Panc1 (cell line): ENCODE measurements at regions not wholly inside any gene's neighbourhood (a gene's known extent, or its start where the extent isn't known, plus 50 kb on each side); places are given as distances from the start of the nearest gene placed in this dataset.

Source experiments
- ATAC-seq: fragments of 200-7000 bp; cut with Tn5 transposase; 2 replicates; pipeline ENCODE4 v1.9.1; 2020; ENCODE audit warnings: mild to moderate bottlenecking, moderate library complexity
- BruUV-seq: library from RNA; stranded (reverse); fragments of 400-500 nt; replicated peaks from 2 replicates; lab custom pipeline; 2021; lab: Mats Ljungman, UMichigan
- CTCF ChIA-PET: fragments of 300-600 bp; sonication (Branson Sonifier 250); formaldehyde crosslinking; loops from one replicate; lab custom pipeline; 2022; ENCODE audit warnings: antibody characterized with exemption; lab: Charles Lee
- POLR2A ChIA-PET: fragments of 300-600 bp; sonication (Branson Sonifier 250); formaldehyde crosslinking; loops from one replicate; lab custom pipeline; 2022; ENCODE audit warnings: antibody characterized with exemption; lab: Charles Lee
- DNase-seq: peaks from one replicate; pipeline ENCODE4 v3.0.0-alpha.2; 2010; ENCODE audit warnings: low read depth, low spot score
- H3K27ac ChIP-seq: 2 replicates; pipeline ENCODE4 v1.5.1; 2011; ENCODE audit warnings: mild to moderate bottlenecking, low read length, inconsistent platforms
- H3K27me3 ChIP-seq: fragments of 200-500 bp; sonication (Bioruptor generic); 2 replicates; pipeline ENCODE4 v1.6.0; 2014; ENCODE audit warnings: low read length, inconsistent platforms; ENCODE audit not compliant: control insufficient read depth, insufficient read depth
- H3K36me3 ChIP-seq: fragments of 200-500 bp; sonication (Bioruptor generic); 2 replicates; pipeline ENCODE4 v1.5.1; 2014; ENCODE audit warnings: inconsistent platforms, mild to moderate bottlenecking, low read length, moderate library complexity; ENCODE audit not compliant: control insufficient read depth, insufficient read depth
- H3K4me1 ChIP-seq: 2 replicates; pipeline ENCODE4 v1.5.1; 2011; ENCODE audit warnings: inconsistent platforms, mild to moderate bottlenecking, low read length, moderate library complexity; ENCODE audit not compliant: control insufficient read depth, insufficient read depth
- H3K4me3 ChIP-seq, 2 experiments: 2 replicates each; pipeline ENCODE4 v1.5.1; 2011 to 2012; ENCODE audit warnings: low read depth in 2 of 2, low read length in 2 of 2, mild to moderate bottlenecking in 2 of 2, inconsistent platforms in 1 of 2, moderate library complexity in 1 of 2
- H3K9me3 ChIP-seq: fragments of 200-500 bp; sonication (Bioruptor generic); 2 replicates; pipeline ENCODE4 v1.5.1; 2014; ENCODE audit warnings: low read depth, mild to moderate bottlenecking, inconsistent platforms, low read length, moderate library complexity; ENCODE audit not compliant: control insufficient read depth, insufficient read depth
- POLR2AphosphoS5 ChIP-seq: IDR thresholded peaks from 2 replicates; pipeline ENCODE4 v1.6.1; 2012; ENCODE audit warnings: mild to moderate bottlenecking, low read depth, low read length, moderate library complexity
- SIN3A ChIP-seq: IDR thresholded peaks from 2 replicates; pipeline ENCODE4 v1.6.1; 2012; ENCODE audit warnings: low read depth, mild to moderate bottlenecking, low read length, moderate library complexity, borderline replicate concordance; ENCODE audit not compliant: insufficient read depth
- TCF7L2 ChIP-seq: IDR thresholded peaks from 2 replicates; pipeline ENCODE4 v1.6.1; 2011; ENCODE audit warnings: mild to moderate bottlenecking, low read depth, low read length, inconsistent platforms
- in situ Hi-C: cut with HindIII; loops from 2 replicates; pipeline ENCODE4 v1.10.0; 2016; ENCODE audit warnings: low sequenced_read_pairs, low pct_unique_long_range_greater_than_20kb
- intact Hi-C: fragments of 100-400 bp; cut with micrococcal nuclease; formaldehyde crosslinking; loops from one replicate; pipeline ENCODE4 v1.10.0; 2022; ENCODE audit not compliant: unreplicated experiment
- TF ChIP-seq, protein P1 (sequence below): fragments of 450-650 bp; IDR thresholded peaks from 2 replicates; pipeline ENCODE4 v1.5.1; 2017; ENCODE audit warnings: mild to moderate bottlenecking
- TF ChIP-seq, protein P2 (sequence below), 2 experiments: IDR thresholded peaks; 2 replicates each; pipeline ENCODE4 v1.6.1; 2011 to 2012; ENCODE audit warnings: low read depth in 2 of 2, control low read depth in 1 of 2, low read length in 1 of 2, mild to moderate bottlenecking in 1 of 2, moderate library complexity in 1 of 2; ENCODE audit not compliant: insufficient read depth in 1 of 2

DNA sequence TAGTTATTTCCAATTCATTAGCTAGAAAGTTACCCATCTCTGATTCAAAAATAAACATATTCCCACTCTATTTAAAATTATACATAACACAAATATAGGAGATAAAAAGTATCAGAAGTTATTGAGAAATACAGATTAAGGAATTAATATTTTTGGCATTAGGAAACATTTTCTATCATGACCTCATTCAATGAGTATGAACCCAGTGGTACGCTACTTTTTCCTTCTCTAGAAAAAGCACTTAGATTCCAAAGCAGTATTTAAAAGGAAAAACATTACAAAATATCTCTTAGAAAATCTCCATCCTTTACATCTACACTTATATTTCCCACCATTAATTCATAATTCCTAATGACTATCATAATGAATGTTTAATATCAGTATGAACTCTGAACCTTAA, 240.6 kb upstream of the GNAI1 start:
- POLR2A ChIA-PET = no interaction called here
- no peak for TF ChIP-seq SIN3A
- TF ChIP-seq, protein P1, sequence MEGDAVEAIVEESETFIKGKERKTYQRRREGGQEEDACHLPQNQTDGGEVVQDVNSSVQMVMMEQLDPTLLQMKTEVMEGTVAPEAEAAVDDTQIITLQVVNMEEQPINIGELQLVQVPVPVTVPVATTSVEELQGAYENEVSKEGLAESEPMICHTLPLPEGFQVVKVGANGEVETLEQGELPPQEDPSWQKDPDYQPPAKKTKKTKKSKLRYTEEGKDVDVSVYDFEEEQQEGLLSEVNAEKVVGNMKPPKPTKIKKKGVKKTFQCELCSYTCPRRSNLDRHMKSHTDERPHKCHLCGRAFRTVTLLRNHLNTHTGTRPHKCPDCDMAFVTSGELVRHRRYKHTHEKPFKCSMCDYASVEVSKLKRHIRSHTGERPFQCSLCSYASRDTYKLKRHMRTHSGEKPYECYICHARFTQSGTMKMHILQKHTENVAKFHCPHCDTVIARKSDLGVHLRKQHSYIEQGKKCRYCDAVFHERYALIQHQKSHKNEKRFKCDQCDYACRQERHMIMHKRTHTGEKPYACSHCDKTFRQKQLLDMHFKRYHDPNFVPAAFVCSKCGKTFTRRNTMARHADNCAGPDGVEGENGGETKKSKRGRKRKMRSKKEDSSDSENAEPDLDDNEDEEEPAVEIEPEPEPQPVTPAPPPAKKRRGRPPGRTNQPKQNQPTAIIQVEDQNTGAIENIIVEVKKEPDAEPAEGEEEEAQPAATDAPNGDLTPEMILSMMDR = no peak
- no TSS peak for BruUV-seq
- H3K36me3 ChIP-seq = no peaks in the 10 kb centered on the region
- H3K9me3 ChIP-seq = no peaks in the 10 kb centered on the region
- CTCF ChIA-PET = no interaction called here
- H3K27ac ChIP-seq = no peak overlapping the region
- ATAC-seq = no peak
- in situ Hi-C loops (no loop called here), intact Hi-C loops (no loop called here)
- H3K4me1 ChIP-seq = no peaks in the 10 kb centered on the region
- no peaks in the 10 kb centered on the region; the same call in 1 of the 2 replicates for H3K27me3 ChIP-seq
- H3K4me3 ChIP-seq = no peak overlapping the region
- DNase-seq = no peak

DNA sequence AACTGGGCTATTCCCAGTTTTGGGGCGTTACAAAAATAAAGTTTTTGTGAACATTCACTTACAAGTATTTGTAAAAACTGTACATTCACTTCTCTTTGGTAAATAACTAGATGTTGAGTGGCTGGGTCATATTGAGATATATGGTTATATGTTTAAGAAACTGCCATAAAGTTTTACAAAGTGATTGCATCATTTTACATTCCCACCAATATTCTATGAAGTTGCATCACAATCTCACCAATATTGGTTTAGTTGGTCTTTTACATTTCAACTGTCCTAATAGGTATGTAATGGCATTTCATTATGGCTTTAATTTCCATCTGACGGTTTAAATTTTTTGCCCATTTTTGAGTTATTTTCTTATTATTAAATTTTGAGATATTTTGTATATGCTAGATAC, 251.7 kb upstream of the GNAI1 start:
- no peaks in the 10 kb centered on the region for H3K27me3 ChIP-seq
- DNase-seq (no peak), ATAC-seq (no peak)
- BruUV-seq = no TSS peak
- TF ChIP-seq, protein P2, sequence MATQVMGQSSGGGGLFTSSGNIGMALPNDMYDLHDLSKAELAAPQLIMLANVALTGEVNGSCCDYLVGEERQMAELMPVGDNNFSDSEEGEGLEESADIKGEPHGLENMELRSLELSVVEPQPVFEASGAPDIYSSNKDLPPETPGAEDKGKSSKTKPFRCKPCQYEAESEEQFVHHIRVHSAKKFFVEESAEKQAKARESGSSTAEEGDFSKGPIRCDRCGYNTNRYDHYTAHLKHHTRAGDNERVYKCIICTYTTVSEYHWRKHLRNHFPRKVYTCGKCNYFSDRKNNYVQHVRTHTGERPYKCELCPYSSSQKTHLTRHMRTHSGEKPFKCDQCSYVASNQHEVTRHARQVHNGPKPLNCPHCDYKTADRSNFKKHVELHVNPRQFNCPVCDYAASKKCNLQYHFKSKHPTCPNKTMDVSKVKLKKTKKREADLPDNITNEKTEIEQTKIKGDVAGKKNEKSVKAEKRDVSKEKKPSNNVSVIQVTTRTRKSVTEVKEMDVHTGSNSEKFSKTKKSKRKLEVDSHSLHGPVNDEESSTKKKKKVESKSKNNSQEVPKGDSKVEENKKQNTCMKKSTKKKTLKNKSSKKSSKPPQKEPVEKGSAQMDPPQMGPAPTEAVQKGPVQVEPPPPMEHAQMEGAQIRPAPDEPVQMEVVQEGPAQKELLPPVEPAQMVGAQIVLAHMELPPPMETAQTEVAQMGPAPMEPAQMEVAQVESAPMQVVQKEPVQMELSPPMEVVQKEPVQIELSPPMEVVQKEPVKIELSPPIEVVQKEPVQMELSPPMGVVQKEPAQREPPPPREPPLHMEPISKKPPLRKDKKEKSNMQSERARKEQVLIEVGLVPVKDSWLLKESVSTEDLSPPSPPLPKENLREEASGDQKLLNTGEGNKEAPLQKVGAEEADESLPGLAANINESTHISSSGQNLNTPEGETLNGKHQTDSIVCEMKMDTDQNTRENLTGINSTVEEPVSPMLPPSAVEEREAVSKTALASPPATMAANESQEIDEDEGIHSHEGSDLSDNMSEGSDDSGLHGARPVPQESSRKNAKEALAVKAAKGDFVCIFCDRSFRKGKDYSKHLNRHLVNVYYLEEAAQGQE (IDR thresholded peaks at IDR 0.05; ENCODE audit: insufficient read depth in 1 of 2, low read depth in 2 of 2, low read length in 1 of 2) = no peak
- TF ChIP-seq POLR2AphosphoS5 = no peak
- no peak for TF ChIP-seq TCF7L2
- TF ChIP-seq, protein P1 = no peak
- TF ChIP-seq SIN3A = no peak
- ChIA-PET POLR2A (no interaction called here), CTCF (no interaction called here)
- no peaks in the 10 kb centered on the region for H3K36me3 ChIP-seq
- H3K9me3 ChIP-seq = no peaks in the 10 kb centered on the region
- no peaks in the 10 kb centered on the region for H3K4me1 ChIP-seq
- H3K4me3 ChIP-seq = no peak overlapping the region
- in situ Hi-C loops = no loop called here
- intact Hi-C loops = no loop called here
- H3K27ac ChIP-seq = no peak overlapping the region

DNA sequence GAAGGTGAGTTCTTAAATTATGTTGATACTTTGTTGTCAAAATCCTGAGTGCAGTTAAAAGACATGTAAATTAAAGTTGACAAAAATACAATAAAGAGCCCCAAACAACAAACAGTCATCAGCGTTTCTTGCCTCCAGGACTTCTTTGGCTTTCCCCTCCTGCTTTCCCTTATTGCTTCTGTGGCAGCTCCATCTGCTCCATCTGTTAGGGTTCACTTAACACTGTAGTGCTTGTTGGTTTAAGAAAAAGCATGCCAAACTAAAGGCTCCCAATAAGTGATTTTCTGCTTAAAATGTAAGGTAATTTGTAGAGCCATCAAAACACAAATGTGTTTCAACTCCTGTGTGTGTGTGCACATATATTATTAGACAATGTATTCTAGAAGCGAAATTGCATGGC, 254.3 kb upstream of the GNAI1 start:
- Histone ChIP-seq H3K36me3 (no peaks in the 10 kb centered on the region), H3K4me1 (no peaks in the 10 kb centered on the region), H3K9me3 (no peaks in the 10 kb centered on the region), H3K4me3 (no peak overlapping the region), H3K27me3 (no peaks in the 10 kb centered on the region), H3K27ac (no peak overlapping the region)
- CTCF ChIA-PET = no interaction called here
- TF ChIP-seq SIN3A = no peak
- TF ChIP-seq, protein P2 (IDR thresholded peaks at IDR 0.05; ENCODE audit: insufficient read depth in 1 of 2, low read depth in 2 of 2, low read length in 1 of 2) = no peak
- in situ Hi-C loops = no loop called here
- intact Hi-C loops = no loop called here
- DNase-seq (no peak), ATAC-seq (no peak)
- BruUV-seq = no TSS peak
- POLR2A ChIA-PET = no interaction called here
